ENCODE measurements at regions not wholly inside any gene's neighbourhood (a gene's known extent, or its start where the extent isn't known, plus 50 kb on each side); places are given as distances from the start of the nearest gene placed in this dataset.

DNA sequence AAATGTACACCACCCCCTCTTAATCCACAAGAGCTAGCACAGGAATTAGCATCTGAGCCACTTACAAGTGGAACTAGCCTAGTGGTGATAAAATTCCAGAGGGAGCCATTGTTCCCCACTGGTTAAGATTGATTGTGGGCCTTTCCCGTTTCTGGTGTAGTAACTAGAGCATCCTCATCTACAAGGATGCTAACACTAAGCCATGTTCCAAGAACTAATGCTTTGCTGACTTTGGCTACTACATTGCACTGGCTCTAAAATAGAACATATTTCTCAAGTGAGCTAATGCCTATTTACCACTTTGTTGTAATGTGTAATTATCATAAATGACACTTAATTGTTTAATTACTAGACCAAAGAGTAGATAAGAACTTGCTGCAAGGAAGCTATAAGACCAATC, 143.7 kb downstream of the FZD1 start:
- peaks cover 28% of the 10 kb centered on the region; the same call in 1 of the 2 replicates for H3K27me3 ChIP-seq (ENCODE audit: insufficient read depth, low read length)
- ChIA-PET CTCF (no interaction called here), POLR2A (no interaction called here), RAD21 (ENCODE audit: low non-redundant PET in 1 of 2, low total read pairs in 2 of 2, uncharacterized antibody in 2 of 2, unreplicated experiment in 2 of 2) (no interaction called here)
- no peaks in the 10 kb centered on the region for H3K79me2 ChIP-seq (ENCODE audit: insufficient read depth, low read length)
- no peaks in the 10 kb centered on the region for H3K4me1 ChIP-seq (ENCODE audit: control insufficient read depth in 1 of 2, insufficient read depth in 2 of 2, low read length in 2 of 2)
- no peak overlapping the region for H2AFZ ChIP-seq (ENCODE audit: low read depth, low read length, poor library complexity, severe bottlenecking)
- DNase-seq (ENCODE audit: low read depth, low spot score) (no peak), ATAC-seq (no peak)
- no peak overlapping the region for H3K4me3 ChIP-seq (replicated peaks in 1 of 2; ENCODE audit: low read depth in 1 of 2, low read length in 2 of 2)
- no peak overlapping the region for H3K27ac ChIP-seq (ENCODE audit: low read depth, low read length)
- no peak overlapping the region for H3K9ac ChIP-seq (ENCODE audit: low read length)
- no TSS peak for BruUV-seq (replicated peaks)
- H3K9me2 ChIP-seq (ENCODE audit: insufficient read depth), result no peaks in the 10 kb centered on the region
- no peak overlapping the region for H3K4me2 ChIP-seq (ENCODE audit: low read length)
- intact Hi-C loops (cut with micrococcal nuclease), result no loop called here
- no peaks in the 10 kb centered on the region for H4K20me1 ChIP-seq (ENCODE audit: insufficient read depth)
- no peaks in the 10 kb centered on the region for H3K36me3 ChIP-seq (ENCODE audit: control insufficient read depth in 1 of 2, insufficient read depth in 2 of 2, low read length in 2 of 2)
- no peaks in the 10 kb centered on the region for H3K9me3 ChIP-seq (ENCODE audit: control insufficient read depth in 1 of 2, insufficient read depth in 1 of 2, low read depth in 1 of 2, low read length in 2 of 2)
- TF ChIP-seq, protein P1, sequence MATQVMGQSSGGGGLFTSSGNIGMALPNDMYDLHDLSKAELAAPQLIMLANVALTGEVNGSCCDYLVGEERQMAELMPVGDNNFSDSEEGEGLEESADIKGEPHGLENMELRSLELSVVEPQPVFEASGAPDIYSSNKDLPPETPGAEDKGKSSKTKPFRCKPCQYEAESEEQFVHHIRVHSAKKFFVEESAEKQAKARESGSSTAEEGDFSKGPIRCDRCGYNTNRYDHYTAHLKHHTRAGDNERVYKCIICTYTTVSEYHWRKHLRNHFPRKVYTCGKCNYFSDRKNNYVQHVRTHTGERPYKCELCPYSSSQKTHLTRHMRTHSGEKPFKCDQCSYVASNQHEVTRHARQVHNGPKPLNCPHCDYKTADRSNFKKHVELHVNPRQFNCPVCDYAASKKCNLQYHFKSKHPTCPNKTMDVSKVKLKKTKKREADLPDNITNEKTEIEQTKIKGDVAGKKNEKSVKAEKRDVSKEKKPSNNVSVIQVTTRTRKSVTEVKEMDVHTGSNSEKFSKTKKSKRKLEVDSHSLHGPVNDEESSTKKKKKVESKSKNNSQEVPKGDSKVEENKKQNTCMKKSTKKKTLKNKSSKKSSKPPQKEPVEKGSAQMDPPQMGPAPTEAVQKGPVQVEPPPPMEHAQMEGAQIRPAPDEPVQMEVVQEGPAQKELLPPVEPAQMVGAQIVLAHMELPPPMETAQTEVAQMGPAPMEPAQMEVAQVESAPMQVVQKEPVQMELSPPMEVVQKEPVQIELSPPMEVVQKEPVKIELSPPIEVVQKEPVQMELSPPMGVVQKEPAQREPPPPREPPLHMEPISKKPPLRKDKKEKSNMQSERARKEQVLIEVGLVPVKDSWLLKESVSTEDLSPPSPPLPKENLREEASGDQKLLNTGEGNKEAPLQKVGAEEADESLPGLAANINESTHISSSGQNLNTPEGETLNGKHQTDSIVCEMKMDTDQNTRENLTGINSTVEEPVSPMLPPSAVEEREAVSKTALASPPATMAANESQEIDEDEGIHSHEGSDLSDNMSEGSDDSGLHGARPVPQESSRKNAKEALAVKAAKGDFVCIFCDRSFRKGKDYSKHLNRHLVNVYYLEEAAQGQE (IDR thresholded peaks at IDR 0.05; ENCODE audit: low read depth), result no peak

DNA sequence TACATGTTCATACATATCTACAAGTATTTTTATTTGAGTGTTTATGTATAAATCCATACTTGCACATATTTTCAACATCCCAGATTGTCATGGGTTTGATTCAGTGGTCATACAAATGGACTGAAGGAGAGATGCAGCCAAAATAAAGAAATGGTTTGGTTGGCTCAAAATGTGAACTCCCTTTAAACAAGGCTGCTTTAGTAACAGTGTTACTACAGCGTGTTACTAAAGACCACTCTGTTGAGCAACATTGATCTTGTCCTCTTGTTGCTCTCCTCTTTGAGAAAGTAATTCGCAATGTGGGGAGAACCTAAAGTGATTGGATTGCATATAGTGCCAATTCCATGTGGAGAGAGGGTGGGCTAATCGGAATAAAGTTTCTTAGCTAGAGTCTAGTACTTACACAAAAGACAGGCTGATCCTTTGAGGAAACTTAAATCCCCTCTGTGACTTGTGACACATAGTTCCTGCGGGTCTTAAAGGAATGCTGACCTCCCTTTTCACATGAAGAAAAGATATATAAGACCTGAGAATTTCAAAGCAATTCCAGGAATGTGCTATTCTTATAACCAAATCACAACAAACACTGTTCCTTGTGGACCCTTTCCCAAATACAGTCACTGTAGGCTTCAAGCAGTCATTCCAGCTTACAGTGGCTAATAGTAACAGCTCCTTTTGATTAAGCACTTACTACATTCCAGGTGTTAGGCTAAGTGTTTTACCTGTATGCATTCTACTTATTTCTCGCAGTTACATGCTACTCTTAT, 144.3 kb downstream of the FZD1 start:
- Histone ChIP-seq H3K9me2 (ENCODE audit: insufficient read depth) (no peaks in the 10 kb centered on the region), H3K79me2 (ENCODE audit: insufficient read depth, low read length) (no peaks in the 10 kb centered on the region), H3K9ac (ENCODE audit: low read length) (no peak overlapping the region), H3K27ac (ENCODE audit: low read depth, low read length) (no peak overlapping the region), H3K9me3 (ENCODE audit: control insufficient read depth in 1 of 2, insufficient read depth in 1 of 2, low read depth in 1 of 2, low read length in 2 of 2) (no peaks in the 10 kb centered on the region), H3K4me2 (ENCODE audit: low read length) (no peak overlapping the region), H3K36me3 (ENCODE audit: control insufficient read depth in 1 of 2, insufficient read depth in 2 of 2, low read length in 2 of 2) (no peaks in the 10 kb centered on the region), H3K4me1 (ENCODE audit: control insufficient read depth in 1 of 2, insufficient read depth in 2 of 2, low read length in 2 of 2) (no peaks in the 10 kb centered on the region), H3K27me3 (ENCODE audit: insufficient read depth, low read length) (peaks cover 29% of the 10 kb centered on the region; the same call in 1 of the 2 replicates), H4K20me1 (ENCODE audit: insufficient read depth) (no peaks in the 10 kb centered on the region), H2AFZ (ENCODE audit: low read depth, low read length, poor library complexity, severe bottlenecking) (no peak overlapping the region), H3K4me3 (replicated peaks in 1 of 2; ENCODE audit: low read depth in 1 of 2, low read length in 2 of 2) (no peak overlapping the region)
- intact Hi-C loops (cut with micrococcal nuclease), result no loop called here
- ChIA-PET CTCF (no interaction called here), POLR2A (no interaction called here), RAD21 (ENCODE audit: low non-redundant PET in 1 of 2, low total read pairs in 2 of 2, uncharacterized antibody in 2 of 2, unreplicated experiment in 2 of 2) (no interaction called here)
- no peak for TF ChIP-seq CBX3 (IDR thresholded peaks at IDR 0.05; ENCODE audit: low read depth)
- TF ChIP-seq, protein P2, sequence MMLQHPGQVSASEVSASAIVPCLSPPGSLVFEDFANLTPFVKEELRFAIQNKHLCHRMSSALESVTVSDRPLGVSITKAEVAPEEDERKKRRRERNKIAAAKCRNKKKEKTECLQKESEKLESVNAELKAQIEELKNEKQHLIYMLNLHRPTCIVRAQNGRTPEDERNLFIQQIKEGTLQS (IDR thresholded peaks at IDR 0.05), result no peak
- no peak for TF ChIP-seq RAD21 (IDR thresholded peaks at IDR 0.05; ENCODE audit: low read depth)
- TF ChIP-seq, protein P1 (IDR thresholded peaks at IDR 0.05; ENCODE audit: low read depth), result no peak
- TF ChIP-seq CEBPB (IDR thresholded peaks at IDR 0.05; ENCODE audit: low read depth), result no peak
- no peak for DNase-seq (ENCODE audit: low read depth, low spot score)
- no peak for ATAC-seq
- BruUV-seq (replicated peaks), result no TSS peak
